ENCODE measurements at regions not wholly inside any gene's neighbourhood (a gene's known extent, or its start where the extent isn't known, plus 50 kb on each side); places are given as distances from the start of the nearest gene placed in this dataset.

GRCh38 chr9:80874276-80874675 lies 815.1 kb downstream of the TLE1 start:
- Histone ChIP-seq H3K9me3 (ENCODE audit: control insufficient read depth, low read depth, low read length) (no peaks in the 10 kb centered on the region), H3K4me1 (ENCODE audit: control insufficient read depth, extremely low read depth, insufficient read depth, low read length) (peaks cover 23% of the 10 kb centered on the region), H3K9ac (ENCODE audit: control insufficient read depth, extremely low read depth, insufficient read depth, low read length) (no peak overlapping the region), H3K9me1 (ENCODE audit: control insufficient read depth, extremely low read depth, insufficient read depth, low read length) (no peaks in the 10 kb centered on the region), H2AFZ (ENCODE audit: control insufficient read depth, low read length) (no peak overlapping the region), H3K79me2 (ENCODE audit: control insufficient read depth, insufficient read depth, low read length) (no peaks in the 10 kb centered on the region), H3K4me2 (ENCODE audit: control insufficient read depth, extremely low read depth, insufficient read depth, low read depth, low read length) (peak overlapping the region; percentile 26), H4K20me1 (ENCODE audit: control insufficient read depth, extremely low read depth, insufficient read depth, low read length) (no peaks in the 10 kb centered on the region), H3K4me3 (ENCODE audit: control insufficient read depth in 2 of 3, extremely low read depth in 1 of 3, insufficient read depth in 2 of 3, low read depth in 1 of 3, low read length in 3 of 3) (no peak overlapping the region), H3K27me3 (ENCODE audit: control insufficient read depth, extremely low read depth, insufficient read depth, low read length) (no peaks in the 10 kb centered on the region), H3K36me3 (ENCODE audit: control insufficient read depth in 2 of 2, extremely low read depth in 1 of 2, insufficient read depth in 2 of 2, low read length in 2 of 2) (no peaks in the 10 kb centered on the region), H3K27ac (ENCODE audit: control insufficient read depth, insufficient read depth, low read length) (peak overlapping the region; percentile 10)
- no peak for TF ChIP-seq EZH2 (IDR thresholded peaks at IDR 0.05; ENCODE audit: low read length)
- no peak for TF ChIP-seq CTCF (optimal IDR thresholded peaks at IDR 0.05 in 1 of 3, IDR thresholded peaks at IDR 0.05 in 1 of 3, conservative IDR thresholded peaks at IDR 0.05 in 1 of 3; ENCODE audit: extremely low read depth in 1 of 3, insufficient read depth in 2 of 3, low read length in 3 of 3)
- dilution Hi-C loops (cut with MboI; ENCODE audit: extremely low pct_ligation_motif_present, low sequenced_read_pairs): no loop called here
- FAIRE-seq (peak; percentile 90), DNase-seq (ENCODE audit: low read depth, low spot score) (peak; percentile 76)

DNA sequence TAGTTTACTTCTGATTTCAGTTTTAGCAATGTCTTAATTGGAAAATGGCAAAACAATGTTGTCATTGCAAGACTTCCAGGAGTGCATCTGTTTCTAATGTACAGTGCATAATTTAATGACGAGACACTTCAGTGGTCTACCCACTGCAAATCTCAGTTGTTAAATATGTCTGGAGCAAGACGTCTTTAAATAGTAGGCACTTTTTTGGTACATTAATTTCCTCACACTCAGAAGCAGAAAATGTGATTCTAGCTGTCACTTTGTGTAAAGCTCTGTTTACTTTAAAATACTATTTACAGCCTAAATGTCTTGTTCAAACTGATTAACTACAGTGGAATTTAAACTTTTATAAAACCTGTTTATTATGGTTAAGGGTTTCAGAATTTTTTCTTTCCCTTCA lies 815.5 kb downstream of the TLE1 start:
- Histone ChIP-seq H3K27ac (ENCODE audit: control insufficient read depth, insufficient read depth, low read length) (peak overlapping the region; percentile 19), H3K4me1 (ENCODE audit: control insufficient read depth, extremely low read depth, insufficient read depth, low read length) (peaks cover 23% of the 10 kb centered on the region), H3K36me3 (ENCODE audit: control insufficient read depth in 2 of 2, extremely low read depth in 1 of 2, insufficient read depth in 2 of 2, low read length in 2 of 2) (no peaks in the 10 kb centered on the region), H3K9ac (ENCODE audit: control insufficient read depth, extremely low read depth, insufficient read depth, low read length) (no peak overlapping the region), H3K9me3 (ENCODE audit: control insufficient read depth, low read depth, low read length) (no peaks in the 10 kb centered on the region), H3K4me3 (ENCODE audit: control insufficient read depth in 2 of 3, extremely low read depth in 1 of 3, insufficient read depth in 2 of 3, low read depth in 1 of 3, low read length in 3 of 3) (no peak overlapping the region), H3K79me2 (ENCODE audit: control insufficient read depth, insufficient read depth, low read length) (no peaks in the 10 kb centered on the region), H3K9me1 (ENCODE audit: control insufficient read depth, extremely low read depth, insufficient read depth, low read length) (no peaks in the 10 kb centered on the region), H4K20me1 (ENCODE audit: control insufficient read depth, extremely low read depth, insufficient read depth, low read length) (no peaks in the 10 kb centered on the region), H2AFZ (ENCODE audit: control insufficient read depth, low read length) (no peak overlapping the region), H3K4me2 (ENCODE audit: control insufficient read depth, extremely low read depth, insufficient read depth, low read depth, low read length) (peak overlapping the region; percentile 26), H3K27me3 (ENCODE audit: control insufficient read depth, extremely low read depth, insufficient read depth, low read length) (no peaks in the 10 kb centered on the region)
- DNase-seq (ENCODE audit: low read depth, low spot score): no peak
- FAIRE-seq: no peak
- dilution Hi-C loops (cut with MboI; ENCODE audit: extremely low pct_ligation_motif_present, low sequenced_read_pairs): no loop called here
- no peak for TF ChIP-seq EZH2 (IDR thresholded peaks at IDR 0.05; ENCODE audit: low read length)
- no peak for TF ChIP-seq CTCF (optimal IDR thresholded peaks at IDR 0.05 in 1 of 3, IDR thresholded peaks at IDR 0.05 in 1 of 3, conservative IDR thresholded peaks at IDR 0.05 in 1 of 3; ENCODE audit: extremely low read depth in 1 of 3, insufficient read depth in 2 of 3, low read length in 3 of 3)
